IMR-90 (cell line): ENCODE measurements at regions not wholly inside any gene's neighbourhood (a gene's known extent, or its start where the extent isn't known, plus 50 kb on each side); places are given as distances from the start of the nearest gene placed in this dataset.

Experiments used
- ATAC-seq: fragments of 200-7000 bp; cut with Tn5 transposase; 2 replicates; pipeline ENCODE4 v1.9.1; 2020; ENCODE audit warnings: low read depth, mild to moderate bottlenecking, moderate library complexity
- BruUV-seq: library from RNA; stranded (reverse); fragments of 400-500 nt; replicated peaks from 2 replicates; lab custom pipeline; 2021; lab: Mats Ljungman, UMichigan
- CTCF ChIA-PET: fragments of 300-600 bp; formaldehyde crosslinking; extraction: SDS; loops from one replicate; lab custom pipeline; 2021; ENCODE audit warnings: antibody characterized with exemption; lab: Yijun Ruan, JAX
- POLR2A ChIA-PET: fragments of 300-600 bp; sonication (Branson Sonifier 250); formaldehyde crosslinking; loops from one replicate; lab custom pipeline; 2022; ENCODE audit warnings: antibody characterized with exemption; ENCODE audit not compliant: unreplicated experiment; lab: Charles Lee
- DNase-seq: peaks from one replicate; pipeline ENCODE4 v3.0.0; 2013
- H2AFZ ChIP-seq: replicated peaks from 2 replicates; pipeline ENCODE3; 2013; ENCODE audit warnings: low read length, mild to moderate bottlenecking; ENCODE audit not compliant: poor library complexity
- H2AK5ac ChIP-seq: 2 replicates; pipeline ENCODE4 v1.6.1; 2013; ENCODE audit warnings: low read depth, low read length, inconsistent platforms
- H2AK9ac ChIP-seq: replicated peaks from 2 replicates; pipeline ENCODE3; 2013; ENCODE audit warnings: mild to moderate bottlenecking, low read depth, low read length, moderate library complexity; ENCODE audit not compliant: poor library complexity
- H2BK120ac ChIP-seq: 2 replicates; pipeline ENCODE4 v1.6.1; 2013; ENCODE audit warnings: low read depth, low read length, inconsistent platforms
- H2BK15ac ChIP-seq: 3 replicates; pipeline ENCODE4 v1.6.1; 2013; ENCODE audit warnings: low read depth, low read length, inconsistent platforms
- H2BK20ac ChIP-seq: 2 replicates; pipeline ENCODE4 v1.6.1; 2013; ENCODE audit warnings: low read depth, mild to moderate bottlenecking, inconsistent platforms, low read length, moderate library complexity
- H2BK5ac ChIP-seq: 2 replicates; pipeline ENCODE4 v1.6.1; 2013; ENCODE audit warnings: mild to moderate bottlenecking, low read depth, low read length, inconsistent platforms; ENCODE audit not compliant: poor library complexity, severe bottlenecking
- H3K14ac ChIP-seq: replicated peaks from 2 replicates; pipeline ENCODE4 v1.6.1; 2013; ENCODE audit warnings: low read depth, low read length, inconsistent platforms
- H3K18ac ChIP-seq: 2 replicates; pipeline ENCODE4 v1.6.1; 2013; ENCODE audit warnings: low read depth, low read length, control low read depth
- H3K23ac ChIP-seq: 2 replicates; pipeline ENCODE4 v1.6.1; 2013; ENCODE audit warnings: low read depth, low read length, inconsistent platforms
- H3K27ac ChIP-seq: 2 replicates; pipeline ENCODE4 v1.5.1; 2013; ENCODE audit warnings: mild to moderate bottlenecking, control low read depth, low read length; ENCODE audit not compliant: insufficient read depth
- H3K27me3 ChIP-seq: 2 replicates; pipeline ENCODE4 v1.6.1; 2013; ENCODE audit warnings: low read length; ENCODE audit not compliant: control insufficient read depth, insufficient read depth
- H3K36me3 ChIP-seq: 2 replicates; pipeline ENCODE4 v1.6.1; 2013; ENCODE audit warnings: low read length, mixed read lengths; ENCODE audit not compliant: control insufficient read depth, insufficient read depth
- H3K4ac ChIP-seq: 2 replicates; pipeline ENCODE4 v1.6.1; 2013; ENCODE audit warnings: low read depth, low read length, inconsistent platforms
- H3K4me1 ChIP-seq: 2 replicates; pipeline ENCODE4 v1.6.1; 2013; ENCODE audit warnings: low read length, mixed read lengths; ENCODE audit not compliant: control insufficient read depth, insufficient read depth
- H3K4me2 ChIP-seq: 2 replicates; pipeline ENCODE4 v1.6.1; 2013; ENCODE audit warnings: low read depth, mild to moderate bottlenecking, control low read depth, low read length, moderate library complexity
- H3K4me3 ChIP-seq: 2 replicates; pipeline ENCODE4 v1.5.1; 2013; ENCODE audit warnings: low read depth, mild to moderate bottlenecking, control low read depth, low read length, moderate library complexity; ENCODE audit not compliant: insufficient read depth
- H3K56ac ChIP-seq: 2 replicates; pipeline ENCODE4 v1.6.1; 2013; ENCODE audit warnings: low read length, inconsistent platforms; ENCODE audit not compliant: insufficient read depth; ENCODE audit errors: extremely low read depth
- H3K79me1 ChIP-seq, 2 experiments: 2 replicates each; pipeline ENCODE4 v1.6.1; 2013; ENCODE audit warnings: low read length in 2 of 2, inconsistent platforms in 1 of 2, low read depth in 1 of 2
- H3K9ac ChIP-seq: 2 replicates; pipeline ENCODE4 v1.6.1; 2013; ENCODE audit warnings: low read depth, low read length, control low read depth
- H3K9me1 ChIP-seq: 2 replicates; pipeline ENCODE4 v1.6.1; 2013; ENCODE audit warnings: low read length, inconsistent platforms; ENCODE audit not compliant: insufficient read depth
- H3K9me3 ChIP-seq: 2 replicates; pipeline ENCODE4 v1.6.1; 2013; ENCODE audit warnings: low read length; ENCODE audit not compliant: control insufficient read depth, insufficient read depth
- H4K20me1 ChIP-seq: 2 replicates; pipeline ENCODE4 v1.6.1; 2013; ENCODE audit warnings: low read length, inconsistent platforms; ENCODE audit not compliant: insufficient read depth
- H4K5ac ChIP-seq: 2 replicates; pipeline ENCODE4 v1.6.1; 2013; ENCODE audit warnings: mild to moderate bottlenecking, low read depth, low read length, control low read depth
- H4K8ac ChIP-seq, 2 experiments: 2 replicates each; pipeline ENCODE4 v1.6.1; 2013; ENCODE audit warnings: low read depth in 2 of 2, low read length in 2 of 2, control low read depth in 1 of 2, inconsistent platforms in 1 of 2
- H4K91ac ChIP-seq: 2 replicates; pipeline ENCODE4 v1.6.1; 2013; ENCODE audit warnings: low read depth, low read length, inconsistent platforms; ENCODE audit not compliant: insufficient read depth
- BHLHE40 ChIP-seq: fragments of 150-350 bp; IDR thresholded peaks from 2 replicates; pipeline ENCODE4 v1.6.1; 2016; ENCODE audit warnings: mild to moderate bottlenecking, low read depth, low read length
- CEBPB ChIP-seq: IDR thresholded peaks from 2 replicates; pipeline ENCODE4 v1.6.1; 2012; ENCODE audit warnings: low read depth, low read length, improper control_type of control experiment
- CTCF ChIP-seq: conservative IDR thresholded peaks from 2 replicates; pipeline ENCODE4 v1.5.1; 2012; ENCODE audit warnings: mild to moderate bottlenecking, low read depth, low read length, improper control_type of control experiment
- ELK1 ChIP-seq: fragments of 150-350 bp; IDR thresholded peaks from 2 replicates; pipeline ENCODE4 v1.6.1; 2016; ENCODE audit warnings: low read depth, mild to moderate bottlenecking, low read length, moderate library complexity, borderline replicate concordance
- FOS ChIP-seq: fragments of 150-350 bp; IDR thresholded peaks from 2 replicates; pipeline ENCODE4 v1.6.1; 2016; ENCODE audit warnings: low read depth, low read length
- MAFK ChIP-seq: IDR thresholded peaks from 2 replicates; pipeline ENCODE4 v1.6.1; 2012; ENCODE audit warnings: low read depth, low read length, improper control_type of control experiment
- MAZ ChIP-seq: IDR thresholded peaks from 2 replicates; pipeline ENCODE4 v1.6.1; 2012; ENCODE audit warnings: low read depth, mild to moderate bottlenecking, low read length, improper control_type of control experiment, moderate library complexity, borderline replicate concordance
- MXI1 ChIP-seq: IDR thresholded peaks from 2 replicates; pipeline ENCODE4 v1.6.1; 2012; ENCODE audit warnings: low read depth, mild to moderate bottlenecking, low read length, moderate library complexity, borderline replicate concordance
- NFE2L2 ChIP-seq: fragments of 150-350 bp; IDR thresholded peaks from 2 replicates; pipeline ENCODE4 v1.6.1; 2016; ENCODE audit warnings: low read depth, mild to moderate bottlenecking, low read length
- POLR2A ChIP-seq: IDR thresholded peaks from 2 replicates; pipeline ENCODE4 v1.6.1; 2012; ENCODE audit warnings: mild to moderate bottlenecking, low read depth, low read length
- RAD21 ChIP-seq: IDR thresholded peaks from 2 replicates; pipeline ENCODE4 v1.6.1; 2012; ENCODE audit warnings: low read length, improper control_type of control experiment
- RCOR1 ChIP-seq: IDR thresholded peaks from 2 replicates; pipeline ENCODE4 v1.6.1; 2012; ENCODE audit warnings: mild to moderate bottlenecking, low read length, improper control_type of control experiment; ENCODE audit not compliant: insufficient replicate concordance
- RFX5 ChIP-seq: IDR thresholded peaks from 2 replicates; pipeline ENCODE4 v1.8.0; 2012; ENCODE audit warnings: low read depth, mild to moderate bottlenecking, low read length, moderate library complexity
- SMC3 ChIP-seq: fragments of 150-350 bp; IDR thresholded peaks from 2 replicates; pipeline ENCODE4 v1.6.1; 2016; ENCODE audit warnings: low read depth, mild to moderate bottlenecking, antibody characterized with exemption, low read length, moderate library complexity
- USF2 ChIP-seq: fragments of 150-350 bp; IDR thresholded peaks from 2 replicates; pipeline ENCODE4 v1.6.1; 2017; ENCODE audit warnings: mild to moderate bottlenecking, antibody characterized with exemption, low read length, low read depth
- WGBS, 2 experiments: methylation state at CpG; one replicate each; pipeline versions ENCODE4 v1.1.5 to v1.1.7; 2013; ENCODE audit warnings: missing lambda C conversion rate in 2 of 2; ENCODE audit not compliant: insufficient read length in 1 of 2; ENCODE audit errors: extremely low coverage in 2 of 2; 5-methylcytosine and 5-hydroxymethylcytosine counted together
- dilution Hi-C: fragments of 300-500 bp; cut with HindIII; formaldehyde crosslinking; loops from one replicate; pipeline ENCODE4 v1.14.3; 2018; ENCODE audit warnings: low sequenced_read_pairs; ENCODE audit not compliant: unreplicated experiment
- in situ Hi-C: fragments of 300-500 bp; cut with MboI; formaldehyde crosslinking; loops from 3 replicates; pipeline ENCODE4 v1.14.3; 2019; ENCODE audit warnings: low sequenced_read_pairs, inconsistent platforms, mixed read lengths
- intact Hi-C: fragments of 100-400 bp; cut with micrococcal nuclease; formaldehyde crosslinking; loops from 2 replicates; pipeline ENCODE4 v1.10.0; 2022

GRCh38 chr3:5270666-5271371 lies 83.3 kb downstream of the EDEM1 start:
- WGBS, 2 experiments: 25% methylated on average over 2 of the region's 9 CpGs; no CpG with 5 or more reads in 1 of the 2 experiments
- Histone ChIP-seq H3K79me1 (no peaks in the 10 kb centered on the region), H3K56ac (no peak overlapping the region), H3K4me3 (no peak overlapping the region), H3K27me3 (no peaks in the 10 kb centered on the region), H4K8ac (no peak overlapping the region), H2BK20ac (no peak overlapping the region), H3K23ac (no peak overlapping the region), H3K9me3 (no peaks in the 10 kb centered on the region), H2BK120ac (no peak overlapping the region), H2AK9ac (no peak overlapping the region), H3K9ac (no peak overlapping the region), H2AK5ac (no peak overlapping the region), H3K4me1 (no peaks in the 10 kb centered on the region), H3K14ac (no peak overlapping the region), H2BK5ac (no peak overlapping the region), H2AFZ (no peak overlapping the region), H3K4ac (no peak overlapping the region), H3K9me1 (no peaks in the 10 kb centered on the region), H2BK15ac (no peak overlapping the region), H4K91ac (no peak overlapping the region), H4K20me1 (no peaks in the 10 kb centered on the region), H3K27ac (no peak overlapping the region), H4K5ac (no peak overlapping the region), H3K4me2 (no peak overlapping the region), H3K36me3 (no peaks in the 10 kb centered on the region), H3K18ac (no peak overlapping the region)
- CTCF ChIA-PET: no interaction called here
- TF ChIP-seq CEBPB (no peak), POLR2A (no peak), USF2 (no peak), FOS (no peak), MAZ (no peak), SMC3 (no peak), NFE2L2 (no peak), ELK1 (no peak), RFX5 (no peak), BHLHE40 (no peak), MAFK (no peak), RAD21 (no peak), MXI1 (no peak), RCOR1 (no peak), CTCF (no peak)
- POLR2A ChIA-PET: no interaction called here
- intact Hi-C loops (no loop called here), dilution Hi-C loops (no loop called here), in situ Hi-C loops (no loop called here)
- ATAC-seq (no peak), DNase-seq (no peak)
- BruUV-seq: no TSS peak
